GM18858 (cell line): ENCODE measurements at regions not wholly inside any gene's neighbourhood (a gene's known extent, or its start where the extent isn't known, plus 50 kb on each side); places are given as distances from the start of the nearest gene placed in this dataset.
A peak's percentile ranks its signal among the peaks of the same experiment; 100 is the strongest.
"Not testable (repeated sequence)": the region's sequence is repeated elsewhere in the genome, so short reads cannot be mapped to it uniquely, and the experiment has no call there.

Experiments
- ATAC-seq: cut with Tn5 transposase; IDR thresholded peaks from one replicate; pipeline ENCODE4 v1.9.1; 2021; ENCODE audit not compliant: unreplicated experiment

DNA sequence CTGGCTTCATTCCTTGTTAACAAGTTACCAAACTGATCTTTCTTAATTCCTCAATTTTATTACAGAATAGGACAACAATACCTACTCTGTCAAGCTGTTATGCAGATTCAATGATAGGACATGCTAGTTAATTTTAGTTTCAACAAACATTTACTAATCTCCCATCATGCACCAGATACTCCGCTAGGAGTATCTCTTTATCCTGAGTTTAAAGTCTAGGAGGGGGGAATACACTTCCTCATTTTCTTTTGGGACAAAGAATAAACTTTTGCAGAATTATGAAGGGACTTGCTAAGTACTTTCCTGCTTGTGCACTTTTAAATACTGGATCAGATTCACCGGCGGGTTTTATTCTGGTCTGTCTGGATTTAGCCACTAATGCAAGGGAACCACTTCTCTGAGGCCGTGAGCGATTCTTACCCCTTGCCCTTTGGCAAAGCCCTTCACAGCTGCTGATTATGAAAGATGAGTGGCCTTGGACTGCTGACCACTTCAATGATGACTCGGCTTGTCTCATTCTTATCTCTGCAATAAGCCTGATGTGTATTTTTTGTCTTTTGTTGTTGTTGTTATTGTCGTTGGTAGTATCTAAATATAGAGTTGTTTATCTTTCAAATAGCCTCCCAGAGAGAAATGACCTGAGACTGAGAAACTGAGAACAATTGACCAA, 73.9 kb downstream of the RMI1 start:
- ATAC-seq: no peak

DNA sequence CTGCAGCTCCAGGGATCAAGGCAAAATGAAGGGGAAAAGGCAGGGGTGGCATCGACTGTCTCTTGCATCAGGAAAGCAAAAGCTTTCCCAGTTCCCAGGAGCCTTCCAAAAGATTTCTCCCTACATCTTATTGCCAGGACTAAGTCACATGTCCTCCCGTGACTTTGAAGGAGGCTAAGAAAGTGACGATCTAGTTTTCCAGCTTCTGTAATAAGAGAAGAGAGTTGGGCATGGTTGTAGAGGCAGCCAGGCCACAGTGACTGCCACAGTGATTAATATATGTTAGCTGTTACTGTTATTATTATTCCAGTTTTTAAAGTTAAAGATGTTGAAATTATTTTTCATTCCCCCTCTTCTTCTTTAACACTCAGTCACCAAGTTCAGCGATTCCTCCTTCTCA, 77.1 kb downstream of the RMI1 start:
- no peak for ATAC-seq

DNA sequence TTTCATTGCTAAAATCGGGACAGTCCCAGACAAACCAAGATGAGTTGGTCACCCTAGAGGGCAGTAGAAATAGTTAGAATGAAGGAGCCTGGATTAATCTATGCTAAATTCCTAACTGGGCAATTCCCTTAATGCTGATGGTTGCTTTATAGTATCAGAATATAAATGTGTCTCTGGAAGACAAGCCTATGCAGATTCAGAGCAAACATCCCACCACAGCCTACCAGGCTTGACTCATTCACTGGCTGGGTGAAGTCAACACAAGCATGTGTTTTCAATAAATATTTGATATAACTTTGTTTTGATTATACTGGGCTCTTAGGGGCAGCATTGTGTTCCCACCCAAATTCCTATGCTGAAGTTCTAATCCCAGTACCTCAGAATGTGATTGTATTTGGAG, 79.3 kb downstream of the RMI1 start:
- no peak for ATAC-seq

DNA sequence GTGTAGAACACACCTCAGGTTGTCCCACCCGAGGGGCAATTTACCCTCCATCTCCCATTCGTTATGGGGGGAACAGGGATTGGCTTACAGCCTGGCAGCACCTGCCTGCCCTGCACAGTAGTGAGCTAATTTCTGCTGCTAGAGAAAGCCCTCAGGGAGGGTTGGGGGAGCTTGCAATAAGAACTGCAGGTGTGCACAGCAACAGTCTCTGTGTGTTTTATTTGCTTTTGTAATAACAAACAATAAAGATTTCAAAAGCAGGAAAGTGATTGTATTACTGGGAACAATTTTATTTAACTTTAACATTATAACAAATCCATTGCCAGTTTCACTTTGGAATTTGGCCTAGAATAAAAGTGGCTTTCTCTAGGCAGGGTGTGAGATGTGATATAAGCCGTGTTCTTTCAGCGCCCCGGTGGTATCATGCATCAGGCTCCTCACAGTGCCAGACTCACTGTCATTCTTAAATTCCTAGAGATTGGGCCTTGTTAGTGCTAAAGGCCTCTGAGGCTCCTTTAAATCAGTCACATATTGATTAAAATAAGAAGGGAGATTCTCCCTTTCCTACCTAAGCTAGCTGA, 81.1 kb downstream of the RMI1 start:
- ATAC-seq: no peak

DNA sequence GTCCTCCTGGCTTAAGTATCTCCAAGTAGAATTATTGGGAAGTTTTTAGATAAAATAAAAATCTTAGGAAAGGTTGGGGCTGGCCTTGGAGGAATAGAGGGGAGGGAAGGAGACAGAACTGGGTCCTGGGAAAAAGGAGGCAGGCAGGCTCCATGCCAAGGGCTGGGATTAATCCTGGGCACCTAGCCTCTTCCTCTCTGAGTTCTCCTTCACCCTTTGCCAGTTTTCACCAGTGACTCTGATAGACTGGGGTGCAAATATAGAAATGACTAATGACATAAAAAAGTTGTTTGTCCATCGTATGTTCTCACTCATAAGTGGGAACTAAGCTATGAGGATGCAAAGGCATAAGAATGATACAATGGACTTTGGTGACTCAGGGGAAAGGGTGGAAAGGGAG, 81.9 kb downstream of the RMI1 start:
- no peak for ATAC-seq

DNA sequence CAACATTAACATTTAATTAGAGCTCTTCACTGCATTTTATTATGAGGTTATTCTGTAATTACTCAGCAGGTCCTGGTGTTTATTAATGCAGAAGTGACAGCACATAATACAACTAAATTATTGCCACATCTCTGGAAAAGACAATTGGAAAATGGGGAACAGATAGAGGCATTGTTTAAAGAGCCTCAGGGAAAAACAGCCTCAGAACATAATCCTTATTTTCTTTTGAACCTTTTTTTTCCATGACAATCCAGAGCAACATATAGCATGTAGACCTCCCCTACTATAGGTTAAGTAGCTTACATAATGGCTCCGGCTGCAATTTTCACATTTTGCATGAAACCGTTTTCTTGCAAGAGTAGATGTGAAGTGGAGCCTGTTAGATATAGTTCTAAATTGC, 87.2 kb downstream of the RMI1 start:
- ATAC-seq: no peak

DNA sequence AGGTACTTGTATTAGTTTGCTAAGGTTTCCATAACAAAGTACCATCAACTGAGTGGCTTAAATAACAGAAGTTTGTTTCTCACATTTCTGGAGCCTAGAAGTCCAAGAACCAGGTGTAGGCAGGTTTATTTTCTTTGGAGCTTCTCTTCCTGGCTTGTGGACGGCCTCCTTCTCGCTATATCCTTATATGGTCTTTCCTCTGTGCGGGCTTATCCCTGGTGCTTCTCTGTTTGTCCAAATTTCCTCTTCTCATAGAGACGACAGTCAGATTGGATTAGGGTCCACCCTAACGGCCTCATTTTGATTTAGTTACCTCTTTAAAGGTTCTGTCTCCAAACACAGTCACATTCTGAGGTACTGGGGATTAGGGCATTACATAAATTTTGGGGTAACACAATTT, 88.3 kb downstream of the RMI1 start:
- no peak for ATAC-seq

DNA sequence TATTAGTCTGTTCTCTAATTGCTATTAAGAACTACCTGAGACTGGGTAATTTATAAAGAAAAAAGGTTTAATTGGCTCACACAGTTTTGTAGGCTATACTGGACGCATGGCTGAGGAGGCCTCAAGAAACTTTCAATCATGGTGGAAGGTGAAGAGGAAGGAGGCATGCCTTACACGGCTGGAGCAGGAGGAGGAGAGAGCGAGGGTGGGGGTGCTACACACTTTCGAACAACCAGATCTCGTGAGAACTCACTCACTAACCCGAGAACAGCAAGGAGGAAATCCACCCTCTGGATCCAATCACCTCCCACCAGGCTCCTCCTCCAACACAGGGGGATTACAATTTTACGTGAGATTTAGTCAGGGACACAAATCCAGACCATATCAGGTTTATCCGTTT, 90.0 kb downstream of the RMI1 start:
- ATAC-seq: no peak

DNA sequence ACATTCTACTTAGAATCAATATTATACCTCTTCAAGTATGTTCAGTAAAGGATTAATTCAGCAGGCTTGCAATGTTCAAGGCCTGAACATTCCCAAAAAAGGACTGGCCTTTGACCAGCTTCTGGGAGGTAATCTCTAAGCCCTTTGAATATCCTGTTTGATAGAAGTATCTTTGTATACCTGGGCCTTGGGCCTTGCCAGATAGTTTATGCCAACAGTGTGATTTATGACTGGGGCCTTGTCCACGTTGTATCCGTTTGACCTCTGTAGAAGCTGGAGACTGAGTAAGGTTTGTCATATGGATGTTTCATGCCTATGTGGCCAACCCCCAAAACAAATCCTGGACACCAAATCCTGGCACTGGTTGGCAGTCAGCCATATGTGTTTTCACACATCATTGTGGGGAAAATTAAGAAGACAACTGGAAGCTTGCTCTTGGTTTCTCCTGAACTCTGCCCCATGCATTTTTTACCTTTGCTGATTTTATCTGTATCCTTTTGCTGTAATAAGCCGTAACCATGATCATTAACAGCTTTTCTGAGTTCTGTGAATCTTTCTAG, 92.1 kb downstream of the RMI1 start:
- ATAC-seq: no peak

DNA sequence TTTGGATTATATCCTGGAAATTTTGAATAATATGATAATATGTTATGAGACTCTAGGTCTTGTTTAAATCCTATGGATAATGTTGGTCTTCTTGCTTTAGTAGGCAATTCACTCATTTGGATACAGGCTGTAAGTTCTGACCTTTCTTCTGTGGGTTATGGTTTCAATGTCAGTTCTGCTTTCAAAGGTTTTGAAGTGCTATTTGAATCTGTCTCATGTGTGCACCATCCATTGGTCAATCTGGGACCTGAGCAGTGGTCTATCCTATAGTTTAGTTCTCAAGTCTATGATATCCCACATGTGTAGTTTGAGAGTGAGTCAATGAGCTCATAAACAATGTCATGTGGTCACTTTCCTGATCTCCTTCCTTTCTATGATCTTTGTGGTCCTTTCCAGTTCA, 94.4 kb downstream of the RMI1 start:
- no peak for ATAC-seq

DNA sequence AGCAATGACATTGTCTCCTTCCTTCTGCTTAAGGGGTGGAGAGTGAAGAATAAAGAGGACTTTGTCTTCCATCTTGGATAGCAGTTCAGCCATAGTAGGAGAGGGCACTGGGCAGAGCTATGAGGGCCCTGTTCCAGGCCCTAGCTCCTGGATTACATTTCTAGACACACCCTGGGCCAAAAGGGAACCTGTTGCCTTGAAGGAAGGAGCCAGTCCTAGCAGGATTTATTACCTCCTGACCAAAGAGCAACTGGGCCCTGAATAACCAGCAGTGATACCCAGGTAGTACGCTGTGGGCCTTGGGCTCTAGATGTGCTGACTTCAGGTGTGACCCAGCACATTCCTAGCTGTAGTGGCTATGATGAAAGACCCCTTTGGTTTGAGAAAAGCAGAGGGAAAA, 95.8 kb downstream of the RMI1 start:
- no peak for ATAC-seq

DNA sequence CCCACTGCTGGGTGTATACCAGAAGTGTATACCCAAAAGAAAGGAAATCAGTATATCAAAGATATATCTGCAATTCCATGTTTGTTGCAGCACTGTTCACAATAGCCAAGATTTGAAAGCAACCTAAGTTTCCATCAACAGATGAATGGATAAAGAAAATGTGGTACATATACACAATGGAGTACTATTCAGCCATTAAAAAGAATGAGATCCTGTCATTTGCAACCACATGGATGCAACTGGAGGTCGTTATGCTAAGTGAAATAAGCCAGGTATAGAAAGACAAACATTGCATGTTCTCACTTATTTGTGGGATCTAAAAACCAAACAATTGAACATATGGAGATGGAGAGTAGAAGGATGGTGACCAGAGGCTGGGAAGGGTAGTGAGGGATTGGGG, 97.2 kb downstream of the RMI1 start:
- ATAC-seq: not testable (repeated sequence)

DNA sequence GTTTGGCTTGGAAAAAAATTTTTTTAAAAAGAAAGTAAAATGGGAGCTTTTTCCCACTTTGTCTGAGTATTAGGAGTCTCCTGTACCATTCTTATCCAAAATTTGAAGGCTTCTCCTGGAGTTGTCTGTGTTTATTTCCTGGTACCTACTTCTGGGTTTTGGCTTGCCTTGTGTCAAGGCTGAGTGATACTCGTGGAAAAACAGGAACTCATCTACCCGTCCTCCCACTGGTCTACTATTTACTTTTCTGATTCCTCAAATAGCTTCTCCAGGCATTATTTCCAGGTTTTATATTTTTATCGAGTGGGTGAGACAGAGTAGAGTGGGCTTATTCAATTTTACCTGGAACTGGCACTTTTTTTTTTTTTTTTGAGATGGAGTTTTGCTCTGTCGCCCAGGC, 99.4 kb downstream of the RMI1 start:
- ATAC-seq: no peak

DNA sequence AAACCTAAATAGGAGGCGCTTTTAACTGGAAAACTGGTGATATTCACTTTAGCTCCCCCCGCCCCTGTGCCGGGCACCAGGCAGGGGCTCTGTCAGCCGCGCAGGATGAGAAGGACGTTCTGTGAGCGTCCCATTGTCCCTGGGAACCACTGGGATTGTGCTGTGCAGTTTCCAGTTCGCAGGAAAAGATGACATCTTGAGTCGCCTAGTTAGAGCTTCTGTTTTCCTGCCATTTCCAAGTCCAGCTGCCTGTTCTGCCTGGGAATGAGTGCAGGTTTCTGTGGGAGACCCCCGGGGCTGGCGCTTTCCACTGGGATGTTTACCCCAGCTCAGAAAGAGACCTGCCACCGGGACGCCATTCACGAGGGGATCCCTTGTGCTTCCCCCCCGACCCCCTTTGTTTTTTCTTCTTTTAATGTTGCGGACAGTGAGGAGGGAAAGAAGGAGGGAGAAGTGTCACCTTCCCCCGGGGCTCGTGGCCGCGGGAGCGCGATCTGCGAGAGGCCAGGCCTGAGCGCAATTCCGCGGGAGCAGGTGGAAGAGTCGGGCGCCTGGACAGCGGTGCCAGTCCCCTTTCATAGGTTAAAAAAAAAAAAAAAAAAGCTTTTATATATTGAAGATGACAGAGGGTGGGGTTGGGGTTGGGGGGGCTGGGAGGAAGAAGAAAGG, 121.5 kb downstream of the RMI1 start:
- ATAC-seq: no peak

DNA sequence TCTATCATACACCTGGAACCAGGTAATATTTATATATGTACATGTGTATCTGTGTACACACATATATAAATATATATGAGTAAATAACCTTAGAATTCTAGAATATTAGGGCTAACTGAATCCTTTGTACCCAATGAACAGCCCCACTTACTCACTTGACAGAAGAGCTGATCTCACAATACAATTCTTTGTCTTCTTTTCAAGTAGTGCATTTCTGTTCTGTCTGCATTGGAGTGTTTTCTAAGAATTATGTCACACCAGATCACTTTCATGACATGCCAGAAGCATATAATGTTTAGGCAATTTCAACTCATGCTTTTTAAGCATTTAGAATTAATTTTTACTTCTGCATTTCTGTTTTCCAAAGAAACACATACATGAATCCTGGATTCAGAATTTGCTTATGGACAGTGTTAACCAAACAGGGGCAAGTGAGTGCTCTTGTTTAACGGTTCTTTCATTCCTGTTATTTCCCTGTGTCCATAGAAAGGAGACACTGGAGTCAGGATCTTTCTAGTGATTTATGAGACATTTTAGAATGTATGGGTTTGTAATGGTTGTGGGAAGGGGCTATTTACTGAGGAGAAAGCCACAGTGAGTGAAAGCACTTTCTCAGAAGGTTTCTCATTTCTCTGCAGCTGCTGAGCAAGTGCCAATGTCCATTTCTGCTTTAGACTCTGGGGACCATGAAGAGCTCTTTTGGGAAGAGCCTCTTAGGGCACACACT, 123.2 kb downstream of the RMI1 start:
- no peak for ATAC-seq

DNA sequence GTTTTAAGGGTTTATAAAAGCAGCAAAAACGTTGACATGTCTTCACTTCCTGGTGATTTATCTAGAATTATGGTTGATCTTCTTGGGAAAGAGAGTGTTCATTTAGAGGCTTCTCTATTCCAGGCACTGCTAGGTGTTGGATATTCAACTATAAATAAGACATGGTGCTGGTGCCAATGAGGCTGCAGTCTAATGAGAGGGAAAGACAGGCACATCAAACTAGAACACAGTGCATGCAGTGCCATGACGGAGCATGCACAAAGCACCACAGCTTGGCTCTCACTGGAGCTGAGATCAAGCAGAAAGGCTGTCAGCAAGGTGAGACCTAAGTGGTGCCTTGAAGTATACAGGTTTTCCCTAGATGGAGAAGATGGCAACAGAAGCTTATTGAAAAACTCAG, 126.5 kb downstream of the RMI1 start:
- ATAC-seq: no peak

DNA sequence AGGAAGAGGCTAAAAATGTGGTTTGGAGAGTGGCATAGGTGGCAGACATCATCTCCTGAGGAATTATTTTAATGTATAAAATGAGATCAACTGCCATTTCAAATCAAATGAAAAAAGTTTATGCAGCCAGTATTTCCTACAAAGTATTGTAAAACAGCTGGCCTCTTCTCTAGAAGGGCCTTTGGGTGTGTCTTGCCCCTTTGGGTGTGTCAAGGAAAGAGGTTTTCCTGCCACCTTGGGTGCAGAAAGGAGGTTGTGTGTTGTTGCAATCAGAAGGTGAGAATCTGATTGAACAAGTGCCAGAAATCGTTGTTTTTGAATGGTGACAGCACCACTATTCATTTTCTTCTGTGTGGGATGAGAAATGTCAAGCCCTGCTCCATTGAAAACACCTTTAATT, 127.4 kb downstream of the RMI1 start:
- no peak for ATAC-seq

DNA sequence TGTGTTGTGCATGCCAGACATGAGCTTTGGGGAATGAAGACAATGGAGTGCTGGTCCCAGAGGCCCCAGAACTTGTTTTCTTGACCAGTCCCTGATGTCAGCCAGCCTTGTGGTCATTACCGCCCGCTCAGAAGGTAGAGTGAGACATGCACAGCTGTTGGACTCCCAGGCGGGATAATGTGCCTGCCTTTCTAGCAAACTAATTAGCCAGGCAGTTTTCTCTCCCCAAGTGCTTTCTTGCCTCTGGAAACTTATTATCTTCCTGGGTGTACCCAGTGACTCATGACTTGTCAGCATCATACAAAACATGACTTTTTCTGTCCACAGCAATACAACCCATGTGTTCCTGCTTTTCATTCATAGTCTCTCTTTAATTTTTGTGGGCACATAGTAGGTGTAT, 131.1 kb downstream of the RMI1 start:
- no peak for ATAC-seq

DNA sequence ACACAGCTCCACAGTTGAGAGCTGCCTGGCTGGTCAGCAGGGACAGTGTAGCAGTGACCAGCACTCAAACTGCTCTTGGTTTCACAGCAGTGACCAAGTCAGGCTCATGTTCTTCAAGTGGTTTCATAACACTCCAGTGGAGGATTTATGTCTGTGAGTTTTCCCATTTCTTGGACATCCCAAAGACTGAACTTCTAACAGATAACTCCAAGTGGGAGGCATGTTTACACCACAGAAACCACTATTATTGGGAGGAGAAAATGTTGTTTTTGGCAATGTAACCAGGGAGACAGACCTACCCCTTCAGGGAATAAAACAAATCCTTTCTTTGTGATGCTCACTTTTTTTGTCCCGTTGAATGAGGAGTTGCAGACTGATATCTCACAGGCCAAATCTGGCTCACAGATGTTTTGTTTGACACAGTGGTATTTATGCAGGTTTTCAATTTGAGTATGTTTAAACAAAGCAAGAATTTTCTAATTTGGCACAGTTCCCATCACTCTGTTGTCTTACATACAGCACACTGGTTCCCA, 141.5 kb downstream of the RMI1 start:
- no peak for ATAC-seq

DNA sequence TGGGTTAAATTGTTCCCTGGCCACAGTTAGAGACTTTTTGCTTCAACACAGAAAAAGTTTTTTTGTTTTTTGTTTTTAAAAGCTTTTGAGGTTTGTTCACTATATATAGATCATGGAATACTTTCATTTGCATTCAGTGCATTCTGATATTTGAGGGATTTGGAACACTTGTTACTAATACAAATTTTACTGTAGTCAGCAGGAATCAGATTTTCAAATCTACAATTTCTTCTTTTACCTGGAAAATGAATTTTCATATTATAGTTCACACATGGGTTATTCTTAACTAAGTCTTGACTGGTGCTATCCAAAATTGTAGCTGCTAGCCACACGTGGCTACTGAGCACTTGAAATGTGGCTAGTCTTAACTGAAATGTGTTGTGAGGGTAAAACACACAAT, 142.0 kb downstream of the RMI1 start:
- no peak for ATAC-seq

DNA sequence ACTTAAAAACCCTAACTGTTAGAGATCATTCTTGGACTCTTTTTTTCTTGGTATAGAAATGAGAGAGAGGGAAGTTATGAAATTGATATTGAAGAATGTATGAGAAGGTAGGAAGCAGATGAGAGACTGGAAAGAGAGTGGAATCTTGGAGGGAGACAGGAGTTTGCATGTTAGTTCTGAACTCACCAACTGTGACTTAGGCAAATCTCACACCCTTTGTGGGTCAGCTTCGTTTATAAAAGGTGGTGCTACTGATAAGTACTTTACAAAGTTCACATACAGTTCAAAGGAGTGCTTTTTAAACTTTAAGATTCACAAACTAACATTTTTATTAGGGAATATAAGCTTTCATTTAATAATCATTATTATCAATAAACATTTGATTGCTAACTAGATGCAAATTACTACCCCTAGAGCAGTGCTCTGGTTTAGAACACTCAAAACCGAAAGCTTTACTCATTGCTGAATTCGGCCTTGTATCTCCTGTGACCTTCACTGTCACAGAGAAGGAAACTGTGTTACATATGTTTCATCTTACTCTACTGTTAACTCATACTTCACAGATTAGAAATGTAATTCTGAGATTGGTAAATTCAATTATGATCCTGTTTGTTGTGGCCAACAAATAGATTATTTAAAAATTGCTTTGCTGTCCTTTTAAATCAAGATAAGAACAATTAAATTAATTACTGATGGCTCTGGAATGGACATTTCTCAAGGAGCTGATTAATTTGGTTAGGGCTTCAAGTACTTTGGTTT, 143.2 kb downstream of the RMI1 start:
- ATAC-seq: peak; percentile 93
